DND-41 (cell line): ENCODE measurements at regions not wholly inside any gene's neighbourhood (a gene's known extent, or its start where the extent isn't known, plus 50 kb on each side); places are given as distances from the start of the nearest gene placed in this dataset.

Source experiments
- ATAC-seq: fragments of 200-7000 bp; cut with Tn5 transposase; 3 replicates; pipeline ENCODE4 v1.9.1; 2021; ENCODE audit warnings: low read depth; ENCODE audit not compliant: insufficient read depth
- DNase-seq: peaks from one replicate; pipeline ENCODE4 v3.0.0-alpha.2; 2020
- H2AFZ ChIP-seq: 2 replicates; pipeline ENCODE4 v1.6.0; 2012; ENCODE audit warnings: low read depth, low read length
- H3K27ac ChIP-seq: 2 replicates; pipeline ENCODE4 v1.5.1; 2012; ENCODE audit warnings: low read length, inconsistent platforms
- H3K27me3 ChIP-seq: fragments of 200-600 bp; sonication (generic); 2 replicates; pipeline ENCODE4 v1.6.0; 2012; ENCODE audit warnings: low read length, mild to moderate bottlenecking, inconsistent platforms; ENCODE audit not compliant: insufficient read depth, poor library complexity
- H3K36me3 ChIP-seq: 2 replicates; pipeline ENCODE4 v1.5.1; 2012; ENCODE audit warnings: low read length, inconsistent platforms; ENCODE audit not compliant: insufficient read depth
- H3K4me1 ChIP-seq: 2 replicates; pipeline ENCODE4 v1.5.1; 2012; ENCODE audit warnings: mild to moderate bottlenecking, low read length; ENCODE audit not compliant: insufficient read depth
- H3K4me2 ChIP-seq: 2 replicates; pipeline ENCODE4 v1.6.0; 2012; ENCODE audit warnings: mild to moderate bottlenecking, moderate library complexity, low read length, inconsistent platforms; ENCODE audit not compliant: insufficient read depth
- H3K4me3 ChIP-seq, 2 experiments: fragments of 200-600 bp in 1 of 2; shearing (Covaris generic) in 1 of 2; 2 replicates each; pipeline ENCODE4 v1.5.1; 2012 to 2016; ENCODE audit warnings: inconsistent platforms in 2 of 2, low read length in 2 of 2, mild to moderate bottlenecking in 2 of 2, low read depth in 1 of 2, moderate library complexity in 1 of 2
- H3K79me2 ChIP-seq: 2 replicates; pipeline ENCODE4 v1.6.0; 2012; ENCODE audit warnings: low read length, inconsistent platforms; ENCODE audit not compliant: insufficient read depth
- H3K9ac ChIP-seq: 2 replicates; pipeline ENCODE4 v1.6.0; 2012; ENCODE audit warnings: low read depth, mild to moderate bottlenecking, inconsistent platforms, low read length, moderate library complexity
- H3K9me3 ChIP-seq: 2 replicates; pipeline ENCODE4 v1.5.1; 2012; ENCODE audit warnings: low read length, moderate library complexity, mild to moderate bottlenecking, inconsistent platforms; ENCODE audit not compliant: insufficient read depth, severe bottlenecking
- H4K20me1 ChIP-seq: 2 replicates; pipeline ENCODE4 v1.6.0; 2012; ENCODE audit warnings: low read length; ENCODE audit not compliant: insufficient read depth
- EZH2 ChIP-seq: IDR thresholded peaks from 3 replicates; pipeline ENCODE4 v1.6.1; 2012; ENCODE audit warnings: borderline replicate concordance, low read depth, mild to moderate bottlenecking, moderate library complexity, low read length, inconsistent platforms; ENCODE audit not compliant: severe bottlenecking
- TF ChIP-seq, protein P1 (sequence below): IDR thresholded peaks from 2 replicates; pipeline ENCODE4 v1.5.1; 2012; ENCODE audit warnings: borderline replicate concordance, low read length, moderate library complexity, mild to moderate bottlenecking; ENCODE audit not compliant: poor library complexity, severe bottlenecking; ENCODE audit errors: extremely low read depth

DNA sequence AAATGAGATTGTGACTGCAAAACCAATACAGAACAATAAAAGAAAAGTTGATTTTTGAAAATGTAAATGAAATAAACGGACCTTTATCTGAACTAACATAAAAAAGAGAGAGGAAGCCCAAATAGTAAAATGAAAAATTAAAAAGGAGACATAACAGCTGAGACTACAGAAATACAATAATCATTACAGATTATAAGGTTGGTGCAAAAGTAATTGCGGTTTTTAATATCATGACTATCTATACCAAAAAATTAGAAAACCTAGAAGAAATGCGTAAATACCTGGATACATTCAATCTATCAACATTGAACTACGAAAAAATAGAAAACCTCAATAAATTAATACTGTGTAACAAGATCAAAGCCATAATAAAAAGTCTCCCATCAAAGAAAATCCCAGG lies 71.9 kb upstream of the SLCO6A1 start:
- Histone ChIP-seq H4K20me1 (no peaks in the 10 kb centered on the region), H3K36me3 (no peaks in the 10 kb centered on the region), H3K4me1 (no peaks in the 10 kb centered on the region), H3K4me2 (no peak overlapping the region), H3K27ac (no peak overlapping the region), H3K4me3 (no peak overlapping the region), H3K79me2 (no peaks in the 10 kb centered on the region), H2AFZ (no peak overlapping the region), H3K9ac (no peak overlapping the region), H3K27me3 (no peaks in the 10 kb centered on the region), H3K9me3 (no peaks in the 10 kb centered on the region)
- ATAC-seq (no peak), DNase-seq (no peak)
- TF ChIP-seq EZH2: no peak
- TF ChIP-seq, protein P1, sequence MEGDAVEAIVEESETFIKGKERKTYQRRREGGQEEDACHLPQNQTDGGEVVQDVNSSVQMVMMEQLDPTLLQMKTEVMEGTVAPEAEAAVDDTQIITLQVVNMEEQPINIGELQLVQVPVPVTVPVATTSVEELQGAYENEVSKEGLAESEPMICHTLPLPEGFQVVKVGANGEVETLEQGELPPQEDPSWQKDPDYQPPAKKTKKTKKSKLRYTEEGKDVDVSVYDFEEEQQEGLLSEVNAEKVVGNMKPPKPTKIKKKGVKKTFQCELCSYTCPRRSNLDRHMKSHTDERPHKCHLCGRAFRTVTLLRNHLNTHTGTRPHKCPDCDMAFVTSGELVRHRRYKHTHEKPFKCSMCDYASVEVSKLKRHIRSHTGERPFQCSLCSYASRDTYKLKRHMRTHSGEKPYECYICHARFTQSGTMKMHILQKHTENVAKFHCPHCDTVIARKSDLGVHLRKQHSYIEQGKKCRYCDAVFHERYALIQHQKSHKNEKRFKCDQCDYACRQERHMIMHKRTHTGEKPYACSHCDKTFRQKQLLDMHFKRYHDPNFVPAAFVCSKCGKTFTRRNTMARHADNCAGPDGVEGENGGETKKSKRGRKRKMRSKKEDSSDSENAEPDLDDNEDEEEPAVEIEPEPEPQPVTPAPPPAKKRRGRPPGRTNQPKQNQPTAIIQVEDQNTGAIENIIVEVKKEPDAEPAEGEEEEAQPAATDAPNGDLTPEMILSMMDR: no peak

DNA sequence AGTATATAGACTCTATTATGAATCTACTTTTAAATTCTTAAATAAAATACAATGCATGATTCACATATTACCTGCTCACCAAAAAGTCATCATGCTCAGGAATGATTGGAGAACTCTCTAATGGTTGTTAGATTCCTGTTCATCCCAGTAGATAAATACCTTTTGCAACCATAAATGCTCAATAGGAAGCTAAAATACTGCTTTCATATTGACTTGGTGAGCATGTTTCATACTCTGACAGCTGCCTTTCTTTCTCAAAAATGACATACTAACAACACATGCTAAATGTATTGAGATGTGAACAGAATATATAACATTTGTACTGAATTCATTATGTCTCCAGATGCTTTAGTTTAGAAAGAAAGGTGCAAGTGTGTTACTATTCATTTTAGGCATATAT lies 79.6 kb upstream of the SLCO6A1 start:
- ATAC-seq (no peak), DNase-seq (no peak)
- Histone ChIP-seq H3K4me2 (no peak overlapping the region), H3K9ac (no peak overlapping the region), H3K4me3 (no peak overlapping the region), H3K27ac (no peak overlapping the region), H4K20me1 (no peaks in the 10 kb centered on the region), H2AFZ (no peak overlapping the region), H3K4me1 (no peaks in the 10 kb centered on the region), H3K36me3 (no peaks in the 10 kb centered on the region), H3K27me3 (no peaks in the 10 kb centered on the region), H3K79me2 (no peaks in the 10 kb centered on the region), H3K9me3 (no peaks in the 10 kb centered on the region)
- TF ChIP-seq, protein P1: no peak
- TF ChIP-seq EZH2: no peak

DNA sequence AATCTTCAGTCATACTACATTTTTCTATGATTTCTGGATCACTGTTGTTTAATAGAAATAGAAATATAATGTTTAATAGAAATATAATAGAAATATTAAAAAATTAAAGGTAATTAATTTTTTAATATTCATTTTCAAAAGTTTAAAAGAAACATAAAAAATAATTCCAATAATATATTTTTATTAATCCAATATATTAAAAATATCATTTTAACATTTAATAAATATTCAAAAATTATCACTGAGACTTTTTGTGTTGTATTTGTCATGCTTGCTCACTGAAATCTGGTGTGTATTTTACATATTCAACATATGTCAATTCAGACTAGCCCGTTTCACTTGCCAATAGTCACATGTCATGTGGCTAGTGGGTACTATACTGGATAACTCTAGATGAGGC lies 80.6 kb upstream of the SLCO6A1 start:
- H4K20me1 ChIP-seq: no peaks in the 10 kb centered on the region
- H3K4me2 ChIP-seq: no peak overlapping the region
- DNase-seq (no peak), ATAC-seq (no peak)
- H3K27ac ChIP-seq: no peak overlapping the region
- H3K4me1 ChIP-seq: no peaks in the 10 kb centered on the region
- H3K27me3 ChIP-seq: no peaks in the 10 kb centered on the region
- H2AFZ ChIP-seq: no peak overlapping the region
- no peaks in the 10 kb centered on the region for H3K36me3 ChIP-seq
- H3K9ac ChIP-seq: no peak overlapping the region
- TF ChIP-seq, protein P1: no peak
- no peak for TF ChIP-seq EZH2
- H3K79me2 ChIP-seq: no peaks in the 10 kb centered on the region
- no peaks in the 10 kb centered on the region for H3K9me3 ChIP-seq
- no peak overlapping the region for H3K4me3 ChIP-seq

DNA sequence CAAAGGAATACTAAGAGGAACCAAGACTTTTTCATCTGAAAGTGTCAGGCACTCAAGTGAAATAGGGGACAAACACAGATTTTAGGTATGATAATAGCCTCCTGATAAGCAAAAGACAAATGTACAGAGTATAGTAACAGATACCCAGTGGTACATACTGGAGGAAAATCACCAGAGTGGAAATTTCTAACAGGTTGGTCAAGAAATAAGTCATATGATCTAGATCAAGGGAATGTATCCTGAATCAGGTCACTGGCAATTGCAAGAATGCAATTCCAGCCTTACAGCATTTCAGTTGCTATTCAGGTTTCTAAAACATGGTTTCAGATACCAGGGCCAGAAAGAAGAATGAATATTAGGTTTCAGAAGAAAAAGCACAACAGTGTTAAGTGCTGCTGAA lies 82.2 kb upstream of the SLCO6A1 start:
- TF ChIP-seq EZH2: no peak
- TF ChIP-seq, protein P1: no peak
- Histone ChIP-seq H3K9me3 (no peaks in the 10 kb centered on the region), H3K4me3 (no peak overlapping the region), H3K36me3 (no peaks in the 10 kb centered on the region), H3K27ac (no peak overlapping the region), H3K79me2 (no peaks in the 10 kb centered on the region), H3K27me3 (no peaks in the 10 kb centered on the region), H3K9ac (no peak overlapping the region), H3K4me1 (no peaks in the 10 kb centered on the region), H2AFZ (no peak overlapping the region), H3K4me2 (no peak overlapping the region), H4K20me1 (no peaks in the 10 kb centered on the region)
- no peak for ATAC-seq
- no peak for DNase-seq
